ENCODE measurements at regions not wholly inside any gene's neighbourhood (a gene's known extent, or its start where the extent isn't known, plus 50 kb on each side); places are given as distances from the start of the nearest gene placed in this dataset.

DNA sequence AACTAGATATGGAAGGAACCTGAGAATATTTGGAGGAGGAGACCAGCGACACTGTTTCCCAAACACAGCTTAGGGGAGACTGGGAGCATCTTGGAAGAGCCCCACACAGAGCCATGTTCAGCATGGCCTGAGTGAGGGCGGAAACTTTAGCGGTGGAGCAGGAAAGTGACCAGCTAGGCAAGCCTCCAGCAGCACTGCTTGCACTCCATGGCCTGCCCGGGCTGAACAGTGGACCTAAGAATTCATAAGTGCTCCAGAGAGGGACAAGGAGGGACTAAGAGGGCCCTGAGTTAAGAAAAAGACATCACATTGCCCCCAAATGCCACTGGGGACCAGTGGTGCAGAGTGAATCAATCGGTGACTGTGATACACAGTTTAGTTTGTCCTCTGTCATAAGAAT is 566.4 kb downstream of the TNS1 start:
- no peak overlapping the region for H3K4me3 ChIP-seq (ENCODE audit: control insufficient read depth in 1 of 2, extremely low read depth in 1 of 2, low read length in 1 of 2)
- 81% methylated on average over 4 of the region's 5 CpGs for WGBS (ENCODE audit: insufficient coverage)
- no peak overlapping the region for H3K4me3 Mint-ChIP-seq
- H3K36me3 Mint-ChIP-seq, result no peaks in the 10 kb centered on the region
- no peaks in the 10 kb centered on the region for H3K9me3 ChIP-seq
- ATAC-seq (replicated peaks in 1 of 4) (no peak), DNase-seq (no peak)
- no peaks in the 10 kb centered on the region for H3K27me3 ChIP-seq (replicated peaks in 1 of 2; ENCODE audit: control insufficient read depth in 2 of 2, extremely low read depth in 1 of 2, insufficient read depth in 2 of 2, low read length in 1 of 2)
- no peak overlapping the region for H3K27ac Mint-ChIP-seq
- H3K9me3 Mint-ChIP-seq, result no peaks in the 10 kb centered on the region
- POLR2A ChIA-PET, result no interaction called here
- no peaks in the 10 kb centered on the region for H3K36me3 ChIP-seq (ENCODE audit: control insufficient read depth in 2 of 2, extremely low read depth in 1 of 2, insufficient read depth in 1 of 2, low read length in 1 of 2)
- H3K4me1 ChIP-seq (ENCODE audit: control insufficient read depth in 1 of 2, extremely low read depth in 1 of 2, insufficient read depth in 2 of 2, low read length in 2 of 2), result peaks cover 9 to 21% of the 10 kb centered on the region in 2 experiments
- CTCF ChIA-PET, result no interaction called here
- peaks cover 0 to 4% of the 10 kb centered on the region in 2 donors for H3K27me3 Mint-ChIP-seq
- peaks cover 13 to 20% (median 13%) of the 10 kb centered on the region in 3 donors for H3K4me1 Mint-ChIP-seq
- no peak overlapping the region for H3K27ac ChIP-seq (ENCODE audit: low read length)

GRCh38 chr2:217434180-217434975 is 568.4 kb downstream of the TNS1 start:
- H3K36me3 Mint-ChIP-seq, result peaks cover 3% of the 10 kb centered on the region
- peak overlapping the region in 1 of 3 donors; percentile 40 for H3K4me3 Mint-ChIP-seq
- no peaks in the 10 kb centered on the region for H3K9me3 Mint-ChIP-seq
- no peak overlapping the region for H3K27ac ChIP-seq (ENCODE audit: low read length)
- CTCF ChIA-PET, result interaction anchor here in 1 of 2 donors (0.6 kb wide), 1 partner anchor 279 kb away, joined by 3 read pairs; no protein-coding TSS in a partner anchor
- DNase-seq, result peak in 17 of 35 experiments; percentile 1 to 34 (median 9)
- H3K4me3 ChIP-seq (ENCODE audit: control insufficient read depth in 1 of 2, extremely low read depth in 1 of 2, low read length in 1 of 2), result no peak overlapping the region
- peaks cover 9 to 21% of the 10 kb centered on the region in 2 experiments for H3K4me1 ChIP-seq (ENCODE audit: control insufficient read depth in 1 of 2, extremely low read depth in 1 of 2, insufficient read depth in 2 of 2, low read length in 2 of 2)
- H3K4me1 Mint-ChIP-seq, result peaks cover 13 to 20% (median 13%) of the 10 kb centered on the region in 3 donors
- WGBS (ENCODE audit: insufficient coverage), result 29% methylated on average over 4 of the region's 8 CpGs
- POLR2A ChIA-PET, result no interaction called here
- H3K27me3 Mint-ChIP-seq, result peaks cover 0 to 4% of the 10 kb centered on the region in 2 donors
- ATAC-seq (replicated peaks in 1 of 4), result peak; percentile 35 to 79 (median 66)
- no peak overlapping the region for H3K27ac Mint-ChIP-seq
- H3K36me3 ChIP-seq (ENCODE audit: control insufficient read depth in 2 of 2, extremely low read depth in 1 of 2, insufficient read depth in 1 of 2, low read length in 1 of 2), result no peaks in the 10 kb centered on the region
- H3K27me3 ChIP-seq (replicated peaks in 1 of 2; ENCODE audit: control insufficient read depth in 2 of 2, extremely low read depth in 1 of 2, insufficient read depth in 2 of 2, low read length in 1 of 2), result no peaks in the 10 kb centered on the region
- H3K9me3 ChIP-seq, result no peaks in the 10 kb centered on the region

DNA sequence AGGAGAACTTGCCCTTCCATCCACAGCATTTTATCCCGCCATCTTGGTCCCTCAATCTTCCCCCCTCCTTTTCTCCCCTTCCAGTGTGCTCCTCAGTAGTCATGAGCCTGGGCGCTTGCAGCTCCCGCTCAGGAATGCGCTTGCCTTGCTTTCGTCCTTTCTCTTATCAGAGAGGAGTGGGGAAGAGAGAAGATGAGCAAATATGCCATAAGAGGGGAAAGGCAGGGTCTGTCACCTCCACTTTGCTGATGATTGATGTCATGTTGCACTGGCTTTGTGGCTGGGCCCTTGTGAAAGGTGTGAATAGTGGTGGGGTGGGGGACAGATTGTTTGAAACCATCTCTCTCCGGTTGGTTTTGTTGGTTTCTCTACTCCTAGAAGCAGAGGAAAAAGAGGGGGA is 569.3 kb downstream of the TNS1 start:
- Histone ChIP-seq H3K27me3 (replicated peaks in 1 of 2; ENCODE audit: control insufficient read depth in 2 of 2, extremely low read depth in 1 of 2, insufficient read depth in 2 of 2, low read length in 1 of 2) (no peaks in the 10 kb centered on the region), H3K4me1 (ENCODE audit: control insufficient read depth in 1 of 2, extremely low read depth in 1 of 2, insufficient read depth in 2 of 2, low read length in 2 of 2) (peaks cover 9 to 21% of the 10 kb centered on the region in 2 experiments), H3K27ac (ENCODE audit: low read length) (no peak overlapping the region), H3K36me3 (ENCODE audit: control insufficient read depth in 2 of 2, extremely low read depth in 1 of 2, insufficient read depth in 1 of 2, low read length in 1 of 2) (no peaks in the 10 kb centered on the region), H3K4me3 (ENCODE audit: control insufficient read depth in 1 of 2, extremely low read depth in 1 of 2, low read length in 1 of 2) (no peak overlapping the region), H3K9me3 (no peaks in the 10 kb centered on the region)
- ChIA-PET POLR2A (no interaction called here), CTCF (no interaction called here)
- peak overlapping the region; percentile 11 to 47 for H3K27ac Mint-ChIP-seq
- whole genome bisulfite sequencing (ENCODE audit: insufficient coverage), result 73% methylated on average over 3 of the region's 6 CpGs
- H3K36me3 Mint-ChIP-seq, result peaks cover 3% of the 10 kb centered on the region
- ATAC-seq (replicated peaks in 1 of 4) (peak in 1 of 4 experiments; percentile 40), DNase-seq (peak in 2 of 35 experiments; percentile 1 to 8)
- peak overlapping the region in 1 of 3 donors; percentile 40 for H3K4me3 Mint-ChIP-seq
- no peaks in the 10 kb centered on the region for H3K9me3 Mint-ChIP-seq
- H3K4me1 Mint-ChIP-seq, result peaks cover 13 to 20% (median 13%) of the 10 kb centered on the region in 3 donors
- H3K27me3 Mint-ChIP-seq, result peaks cover 0 to 4% of the 10 kb centered on the region in 2 donors

DNA sequence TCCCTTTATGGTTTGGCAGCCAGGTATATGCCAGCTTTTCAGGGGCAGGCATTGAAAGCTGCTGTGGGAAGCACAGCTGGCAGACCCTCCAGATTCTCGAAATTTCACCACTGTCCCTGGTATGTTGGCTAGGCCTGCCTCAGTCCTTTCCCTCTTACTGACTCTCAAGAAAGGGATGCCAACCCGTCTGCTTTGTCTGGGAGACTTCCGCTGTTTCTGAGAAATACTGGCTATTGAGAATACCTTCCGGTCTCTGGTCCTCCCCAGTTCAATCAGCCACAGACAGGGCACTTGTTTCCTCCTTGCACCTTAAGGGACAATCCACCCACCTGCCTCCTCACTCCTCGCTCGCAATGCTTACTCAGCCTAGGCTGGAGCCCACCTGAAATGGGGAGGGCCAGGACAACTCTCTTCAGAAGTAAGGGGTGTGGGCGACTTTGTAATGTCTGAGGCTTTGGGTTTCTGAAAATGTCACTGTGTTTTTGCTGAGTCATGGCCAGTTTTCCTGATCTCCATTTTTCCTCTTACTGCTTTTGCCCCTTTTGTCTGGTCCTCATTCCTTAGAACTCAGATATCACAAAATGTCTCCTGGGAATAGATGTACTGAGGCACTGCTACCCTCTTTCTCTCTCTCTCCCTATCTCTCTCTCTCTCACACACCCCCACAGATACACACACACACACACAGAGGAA is 571.1 kb downstream of the TNS1 start:
- Mint-ChIP-seq H3K4me1 (peaks cover 13 to 20% (median 13%) of the 10 kb centered on the region in 3 donors), H3K27me3 (peaks cover 0 to 4% of the 10 kb centered on the region in 2 donors), H3K36me3 (peaks cover 12% of the 10 kb centered on the region), H3K27ac (no peak overlapping the region), H3K4me3 (no peak overlapping the region), H3K9me3 (no peaks in the 10 kb centered on the region)
- 56% methylated on average over 2 of the region's 7 CpGs for WGBS (ENCODE audit: insufficient coverage)
- DNase-seq, result no peak
- POLR2A ChIA-PET, result no interaction called here
- no peaks in the 10 kb centered on the region for H3K27me3 ChIP-seq (replicated peaks in 1 of 2; ENCODE audit: control insufficient read depth in 2 of 2, extremely low read depth in 1 of 2, insufficient read depth in 2 of 2, low read length in 1 of 2)
- H3K36me3 ChIP-seq (ENCODE audit: control insufficient read depth in 2 of 2, extremely low read depth in 1 of 2, insufficient read depth in 1 of 2, low read length in 1 of 2), result no peaks in the 10 kb centered on the region
- H3K9me3 ChIP-seq, result no peaks in the 10 kb centered on the region
- peaks cover 9 to 21% of the 10 kb centered on the region in 2 experiments for H3K4me1 ChIP-seq (ENCODE audit: control insufficient read depth in 1 of 2, extremely low read depth in 1 of 2, insufficient read depth in 2 of 2, low read length in 2 of 2)
- H3K4me3 ChIP-seq (ENCODE audit: control insufficient read depth in 1 of 2, extremely low read depth in 1 of 2, low read length in 1 of 2), result no peak overlapping the region
- CTCF ChIA-PET, result no interaction called here
- H3K27ac ChIP-seq (ENCODE audit: low read length), result no peak overlapping the region
- no peak for ATAC-seq (replicated peaks in 1 of 4)

DNA sequence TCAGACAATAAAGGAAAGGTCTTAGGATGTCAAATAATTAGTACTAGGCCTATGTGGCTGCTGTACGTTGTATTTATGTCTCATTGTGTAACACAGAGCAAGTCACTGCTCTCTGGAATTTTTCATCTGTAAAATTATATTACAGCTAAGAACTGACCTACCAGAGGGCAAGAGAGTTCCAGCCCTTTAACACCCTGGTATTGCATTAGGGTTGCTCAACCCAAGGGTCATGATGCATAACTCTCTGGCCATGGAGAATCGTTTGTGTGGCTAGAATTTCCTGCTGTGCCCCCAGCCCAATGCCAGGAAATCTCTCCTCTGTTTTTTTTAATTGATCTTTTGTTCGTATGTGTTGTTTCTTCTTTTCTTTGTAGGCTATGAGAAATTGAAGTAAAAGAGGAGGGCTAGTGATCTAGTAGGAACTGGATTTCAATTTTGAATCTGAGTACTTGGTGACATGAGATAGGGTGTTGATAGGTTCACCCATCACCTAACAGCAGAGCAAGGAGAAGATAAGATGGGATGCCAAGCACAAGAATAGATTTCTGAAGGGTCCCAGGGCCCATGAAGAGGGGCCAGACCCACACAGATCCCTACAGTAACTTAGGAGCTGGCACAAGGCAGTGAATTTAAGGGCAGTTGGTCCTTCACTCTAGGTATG is 571.2 kb upstream of the TNP1 start:
- DNase-seq (no peak), ATAC-seq (replicated peaks in 1 of 4) (no peak)
- H3K36me3 ChIP-seq (ENCODE audit: control insufficient read depth in 2 of 2, extremely low read depth in 1 of 2, insufficient read depth in 1 of 2, low read length in 1 of 2), result no peaks in the 10 kb centered on the region
- H3K27ac ChIP-seq (ENCODE audit: low read length), result no peak overlapping the region
- H3K9me3 ChIP-seq, result no peaks in the 10 kb centered on the region
- Mint-ChIP-seq H3K27me3 (peaks cover 0 to 4% of the 10 kb centered on the region in 2 donors), H3K27ac (no peak overlapping the region), H3K4me3 (no peak overlapping the region), H3K9me3 (no peaks in the 10 kb centered on the region), H3K36me3 (peaks cover 12% of the 10 kb centered on the region), H3K4me1 (peaks cover 11 to 16% (median 13%) of the 10 kb centered on the region in 3 donors)
- ChIA-PET POLR2A (no interaction called here), CTCF (no interaction called here)
- no peaks in the 10 kb centered on the region for H3K27me3 ChIP-seq (replicated peaks in 1 of 2; ENCODE audit: control insufficient read depth in 2 of 2, extremely low read depth in 1 of 2, insufficient read depth in 2 of 2, low read length in 1 of 2)
- peaks cover 9 to 18% of the 10 kb centered on the region in 2 experiments for H3K4me1 ChIP-seq (ENCODE audit: control insufficient read depth in 1 of 2, extremely low read depth in 1 of 2, insufficient read depth in 2 of 2, low read length in 2 of 2)
- H3K4me3 ChIP-seq (ENCODE audit: control insufficient read depth in 1 of 2, extremely low read depth in 1 of 2, low read length in 1 of 2), result no peak overlapping the region
- no CpG with 5 or more reads among the region's 3 CpGs for WGBS (ENCODE audit: insufficient coverage)

GRCh38 chr2:217429981-217430500 is 570.2 kb upstream of the TNP1 start:
- ChIA-PET CTCF (no interaction called here), POLR2A (no interaction called here)
- no peak overlapping the region for H3K4me3 ChIP-seq (ENCODE audit: control insufficient read depth in 1 of 2, extremely low read depth in 1 of 2, low read length in 1 of 2)
- peaks cover 16% of the 10 kb centered on the region for H3K36me3 Mint-ChIP-seq
- WGBS (ENCODE audit: insufficient coverage), result 100% methylated on average over 3 of the region's 6 CpGs
- DNase-seq (no peak), ATAC-seq (replicated peaks in 1 of 4) (no peak)
- peaks cover 0 to 4% (median 0%) of the 10 kb centered on the region in 3 donors for H3K9me3 Mint-ChIP-seq
- H3K4me1 ChIP-seq (ENCODE audit: control insufficient read depth in 1 of 2, extremely low read depth in 1 of 2, insufficient read depth in 2 of 2, low read length in 2 of 2), result peaks cover 9 to 12% of the 10 kb centered on the region in 2 experiments
- no peaks in the 10 kb centered on the region for H3K36me3 ChIP-seq (ENCODE audit: control insufficient read depth in 2 of 2, extremely low read depth in 1 of 2, insufficient read depth in 1 of 2, low read length in 1 of 2)
- peaks cover 0 to 4% of the 10 kb centered on the region in 2 donors for H3K27me3 Mint-ChIP-seq
- H3K9me3 ChIP-seq, result no peaks in the 10 kb centered on the region
- H3K27me3 ChIP-seq (replicated peaks in 1 of 2; ENCODE audit: control insufficient read depth in 2 of 2, extremely low read depth in 1 of 2, insufficient read depth in 2 of 2, low read length in 1 of 2), result no peaks in the 10 kb centered on the region
- H3K27ac ChIP-seq (ENCODE audit: low read length), result no peak overlapping the region
- no peak overlapping the region for H3K27ac Mint-ChIP-seq
- peaks cover 7 to 15% (median 13%) of the 10 kb centered on the region in 3 donors for H3K4me1 Mint-ChIP-seq
- no peak overlapping the region for H3K4me3 Mint-ChIP-seq
